Testis (tissue), 2 donors: ENCODE measurements at regions not wholly inside any gene's neighbourhood (a gene's known extent, or its start where the extent isn't known, plus 50 kb on each side); places are given as distances from the start of the nearest gene placed in this dataset.

Source experiments
- CTCF ChIP-seq, 3 experiments: fragments of 450-650 bp in 2 of 3; fragments of 200-600 bp in 1 of 3; sonication (generic) in 1 of 3; IDR thresholded peaks; one replicate each; pipeline ENCODE4 v1.5.1; 2016 to 2019; ENCODE audit warnings: antibody characterized with exemption in 3 of 3, mild to moderate bottlenecking in 2 of 3, moderate library complexity in 1 of 3
- POLR2A ChIP-seq: fragments of 450-650 bp; IDR thresholded peaks from one replicate; pipeline ENCODE4 v1.6.1; 2017; ENCODE audit warnings: antibody characterized with exemption, mild to moderate bottlenecking, moderate library complexity

GRCh38 chr2:10238396-10238795 lies 64.3 kb upstream of the HPCAL1 start:
- TF ChIP-seq CTCF (IDR thresholded peaks at IDR 0.05) = no peak
- TF ChIP-seq POLR2A = no peak
